ENCODE measurements at regions not wholly inside any gene's neighbourhood (a gene's known extent, or its start where the extent isn't known, plus 50 kb on each side); places are given as distances from the start of the nearest gene placed in this dataset.

- no peak for TF ChIP-seq CTCF (conservative IDR thresholded peaks at IDR 0.05; ENCODE audit: low read depth, low read length)
- H3K4me3 ChIP-seq (ENCODE audit: low read length) = no peak overlapping the region
- DNase-seq (ENCODE audit: low read depth) = no peak
Observed at GRCh38 chr16:5461574-5461973, 364.0 kb upstream of the EEF2KMT start.

- no peak overlapping the region for H3K4me3 ChIP-seq (ENCODE audit: low read length)
- TF ChIP-seq CTCF (conservative IDR thresholded peaks at IDR 0.05; ENCODE audit: low read depth, low read length) = no peak
- no peak for DNase-seq (ENCODE audit: low read depth)
Observed at GRCh38 chr16:5461141-5461540, 363.5 kb upstream of the EEF2KMT start.

DNA sequence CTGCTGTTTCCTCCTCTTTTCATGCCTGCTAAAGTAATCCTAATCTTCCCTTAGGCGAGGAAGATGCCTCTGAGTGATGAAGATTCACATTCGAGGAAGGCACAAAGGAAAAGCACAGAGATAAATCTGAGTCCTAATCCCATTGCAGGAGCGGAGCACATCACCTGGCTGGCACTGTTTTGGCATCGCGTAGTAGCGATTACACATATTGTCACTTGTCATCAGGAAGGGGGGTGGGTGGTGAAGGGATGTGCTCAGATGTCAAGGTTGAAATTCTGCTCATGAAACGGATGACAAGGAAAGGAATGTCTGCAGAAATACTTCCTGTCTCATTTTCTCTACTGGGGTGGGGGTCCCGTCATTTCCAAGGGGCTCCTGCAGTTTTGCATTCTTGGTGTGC lies 363.1 kb upstream of the EEF2KMT start:
- H3K4me3 ChIP-seq (ENCODE audit: low read length) = no peak overlapping the region
- DNase-seq (ENCODE audit: low read depth) = no peak
- no peak for TF ChIP-seq CTCF (conservative IDR thresholded peaks at IDR 0.05; ENCODE audit: low read depth, low read length)

DNA sequence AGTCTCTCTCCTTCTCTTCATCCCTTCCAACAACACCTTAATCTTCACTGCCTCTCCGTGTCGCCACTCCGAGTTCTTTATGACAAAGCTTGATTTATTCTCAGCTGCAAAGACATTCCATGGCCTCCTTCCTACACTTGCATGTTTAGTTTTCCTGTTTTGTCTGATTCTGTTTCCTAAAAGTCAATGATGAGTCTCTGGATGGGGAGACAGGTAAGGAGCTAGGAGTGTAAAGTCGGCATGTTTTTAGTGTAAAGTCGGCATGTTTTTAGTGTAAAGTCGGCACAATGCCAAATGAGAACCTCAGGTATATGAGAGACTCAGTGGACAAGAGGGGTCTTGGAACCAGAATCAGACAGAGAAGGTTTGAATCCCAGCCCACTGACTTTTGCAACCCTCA lies 362.3 kb upstream of the EEF2KMT start:
- TF ChIP-seq CTCF (conservative IDR thresholded peaks at IDR 0.05; ENCODE audit: low read depth, low read length) = no peak
- DNase-seq (ENCODE audit: low read depth) = no peak
- no peak overlapping the region for H3K4me3 ChIP-seq (ENCODE audit: low read length)

DNA sequence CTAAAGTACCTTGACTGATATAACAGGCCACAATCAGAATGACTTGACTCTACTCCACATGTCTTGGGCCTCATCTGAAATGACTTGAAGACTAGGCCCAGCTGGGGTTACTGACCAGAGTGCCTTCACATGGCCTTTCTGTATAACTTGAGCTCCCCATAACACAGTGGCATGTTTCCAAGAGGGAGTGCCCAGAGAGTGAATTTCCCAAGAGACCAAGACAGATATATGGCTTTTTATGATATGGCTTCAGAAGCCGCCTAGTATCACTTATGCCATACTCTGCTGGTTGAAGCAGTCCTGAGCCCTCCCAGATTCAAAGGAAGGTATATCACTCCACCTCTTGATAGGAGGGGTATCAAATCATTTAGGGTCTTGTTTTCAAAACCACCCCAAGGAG lies 357.5 kb upstream of the EEF2KMT start:
- TF ChIP-seq CTCF (conservative IDR thresholded peaks at IDR 0.05; ENCODE audit: low read depth, low read length) = no peak
- no peak for DNase-seq (ENCODE audit: low read depth)
- no peak overlapping the region for H3K4me3 ChIP-seq (ENCODE audit: low read length)

GRCh38 chr16:5454349-5454748 lies 356.8 kb upstream of the EEF2KMT start:
- no peak for TF ChIP-seq CTCF (conservative IDR thresholded peaks at IDR 0.05; ENCODE audit: low read depth, low read length)

DNA sequence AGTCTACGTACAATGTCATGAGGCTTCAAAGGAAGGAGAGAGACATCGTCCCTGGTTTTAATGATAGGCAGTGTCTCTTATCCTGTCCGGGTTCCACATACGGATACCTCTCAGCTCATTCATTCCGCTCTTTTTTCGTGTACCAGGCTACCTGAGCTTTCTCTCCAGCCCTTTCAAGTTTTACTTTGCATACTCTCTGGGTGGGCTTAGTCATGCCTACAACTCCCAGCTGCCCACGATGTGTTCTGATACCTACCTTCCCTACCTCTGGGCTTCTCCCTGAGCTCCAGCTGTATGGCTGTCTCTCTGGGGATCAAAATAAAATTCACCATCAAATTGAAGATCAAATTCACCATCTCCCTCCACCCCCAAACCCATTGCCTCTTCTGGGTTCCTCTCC lies 354.0 kb upstream of the EEF2KMT start:
- no peak for DNase-seq (ENCODE audit: low read depth)
- H3K4me3 ChIP-seq (ENCODE audit: low read length) = no peak overlapping the region
- TF ChIP-seq CTCF (conservative IDR thresholded peaks at IDR 0.05; ENCODE audit: low read depth, low read length) = no peak

More at GRCh38 chr16:5454349-5454748, 356.8 kb upstream of the EEF2KMT start:
- DNase-seq (ENCODE audit: low read depth) = no peak
- H3K4me3 ChIP-seq (ENCODE audit: low read length) = no peak overlapping the region
